ENCODE measurements at regions not wholly inside any gene's neighbourhood (a gene's known extent, or its start where the extent isn't known, plus 50 kb on each side); places are given as distances from the start of the nearest gene placed in this dataset.

DNA sequence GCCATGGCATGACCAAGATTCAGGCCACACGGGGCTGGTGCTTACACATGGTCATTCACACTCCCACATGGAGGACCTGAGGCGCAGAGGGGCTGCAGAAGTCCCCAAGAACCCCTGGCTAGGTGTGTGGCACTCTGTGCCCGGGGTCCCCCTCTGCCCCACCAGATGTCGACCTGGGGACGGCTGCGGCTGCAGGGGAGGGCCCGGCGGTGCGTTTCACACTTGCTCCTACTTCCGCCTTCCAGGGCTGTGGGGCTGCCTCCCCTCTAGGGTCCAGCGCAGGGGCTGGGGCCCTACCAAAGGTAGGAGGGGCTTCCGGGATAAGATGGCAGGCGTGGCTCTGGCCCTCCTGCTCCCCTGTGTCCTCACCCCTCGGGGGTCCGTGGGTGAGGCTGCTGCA is 81.1 kb upstream of the SLCO4A1 start:
- Histone ChIP-seq H3K4me1 (ENCODE audit: control insufficient read depth, low read length) (peaks cover 8% of the 10 kb centered on the region), H3K27ac (ENCODE audit: low read depth, low read length) (no peak overlapping the region), H3K36me3 (ENCODE audit: control insufficient read depth, low read length) (no peaks in the 10 kb centered on the region), H3K4me2 (ENCODE audit: low read length) (peak overlapping the region; percentile 40), H3K9me2 (replicated peaks; ENCODE audit: control insufficient read depth, low read length) (no peaks in the 10 kb centered on the region), H3K4me3 (ENCODE audit: low read length) (no peak overlapping the region), H3F3A (ENCODE audit: control insufficient read depth, insufficient read depth) (no peaks in the 10 kb centered on the region; the same call in 1 of the 2 replicates), H3K27me3 (ENCODE audit: control insufficient read depth, low read length) (peaks cover 6% of the 10 kb centered on the region; the same call in 1 of the 2 replicates), H3K9me3 (ENCODE audit: control insufficient read depth, insufficient read depth, low read length) (no peaks in the 10 kb centered on the region), H4K20me1 (ENCODE audit: control insufficient read depth, insufficient read depth, low read depth, low read length) (no peaks in the 10 kb centered on the region), H3K79me2 (ENCODE audit: control insufficient read depth, low read length) (no peaks in the 10 kb centered on the region)
- TF ChIP-seq EZH2phosphoT487 (IDR thresholded peaks at IDR 0.05; ENCODE audit: borderline replicate concordance, low read length) = no peak
- TF ChIP-seq, protein P1, sequence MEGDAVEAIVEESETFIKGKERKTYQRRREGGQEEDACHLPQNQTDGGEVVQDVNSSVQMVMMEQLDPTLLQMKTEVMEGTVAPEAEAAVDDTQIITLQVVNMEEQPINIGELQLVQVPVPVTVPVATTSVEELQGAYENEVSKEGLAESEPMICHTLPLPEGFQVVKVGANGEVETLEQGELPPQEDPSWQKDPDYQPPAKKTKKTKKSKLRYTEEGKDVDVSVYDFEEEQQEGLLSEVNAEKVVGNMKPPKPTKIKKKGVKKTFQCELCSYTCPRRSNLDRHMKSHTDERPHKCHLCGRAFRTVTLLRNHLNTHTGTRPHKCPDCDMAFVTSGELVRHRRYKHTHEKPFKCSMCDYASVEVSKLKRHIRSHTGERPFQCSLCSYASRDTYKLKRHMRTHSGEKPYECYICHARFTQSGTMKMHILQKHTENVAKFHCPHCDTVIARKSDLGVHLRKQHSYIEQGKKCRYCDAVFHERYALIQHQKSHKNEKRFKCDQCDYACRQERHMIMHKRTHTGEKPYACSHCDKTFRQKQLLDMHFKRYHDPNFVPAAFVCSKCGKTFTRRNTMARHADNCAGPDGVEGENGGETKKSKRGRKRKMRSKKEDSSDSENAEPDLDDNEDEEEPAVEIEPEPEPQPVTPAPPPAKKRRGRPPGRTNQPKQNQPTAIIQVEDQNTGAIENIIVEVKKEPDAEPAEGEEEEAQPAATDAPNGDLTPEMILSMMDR (IDR thresholded peaks at IDR 0.05; ENCODE audit: low read depth, low read length, poor library complexity, severe bottlenecking) = no peak

DNA sequence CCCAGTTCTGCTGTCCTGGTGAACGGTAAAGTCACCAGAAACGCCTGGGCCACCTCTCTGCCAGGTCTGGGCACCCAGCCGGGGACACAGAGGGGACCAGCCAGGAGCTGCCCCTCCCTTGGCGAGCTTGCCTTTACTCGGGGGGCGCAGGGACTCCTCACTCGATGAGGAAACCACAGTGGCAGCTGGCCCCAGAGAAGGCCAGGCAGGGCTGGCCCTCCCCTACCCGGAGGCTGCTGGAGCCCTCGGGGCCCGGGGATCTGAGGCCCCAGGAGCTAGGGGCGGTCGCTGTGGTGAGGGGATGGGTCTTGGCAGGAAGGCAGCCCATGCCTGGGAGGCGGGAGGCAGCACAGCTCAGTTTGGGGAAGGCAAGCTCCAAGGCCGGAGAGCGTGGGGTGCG is 80.4 kb upstream of the SLCO4A1 start:
- Histone ChIP-seq H3K9me2 (replicated peaks; ENCODE audit: control insufficient read depth, low read length) (no peaks in the 10 kb centered on the region), H3K4me2 (ENCODE audit: low read length) (no peak overlapping the region), H3K36me3 (ENCODE audit: control insufficient read depth, low read length) (no peaks in the 10 kb centered on the region), H3K79me2 (ENCODE audit: control insufficient read depth, low read length) (no peaks in the 10 kb centered on the region), H4K20me1 (ENCODE audit: control insufficient read depth, insufficient read depth, low read depth, low read length) (no peaks in the 10 kb centered on the region; the same call in 1 of the 2 replicates), H3K4me1 (ENCODE audit: control insufficient read depth, low read length) (peaks cover 8% of the 10 kb centered on the region), H3K9me3 (ENCODE audit: control insufficient read depth, insufficient read depth, low read length) (no peaks in the 10 kb centered on the region), H3K4me3 (ENCODE audit: low read length) (no peak overlapping the region), H3F3A (ENCODE audit: control insufficient read depth, insufficient read depth) (no peaks in the 10 kb centered on the region; the same call in 1 of the 2 replicates), H3K27me3 (ENCODE audit: control insufficient read depth, low read length) (peaks cover 2% of the 10 kb centered on the region; the same call in 1 of the 2 replicates), H3K27ac (ENCODE audit: low read depth, low read length) (no peak overlapping the region)
- TF ChIP-seq, protein P1 (IDR thresholded peaks at IDR 0.05; ENCODE audit: low read depth, low read length, poor library complexity, severe bottlenecking) = no peak
- no peak for TF ChIP-seq EZH2phosphoT487 (IDR thresholded peaks at IDR 0.05; ENCODE audit: borderline replicate concordance, low read length)

- Histone ChIP-seq H4K20me1 (ENCODE audit: control insufficient read depth, insufficient read depth, low read depth, low read length) (no peaks in the 10 kb centered on the region; the same call in 1 of the 2 replicates), H3F3A (ENCODE audit: control insufficient read depth, insufficient read depth) (no peaks in the 10 kb centered on the region; the same call in 1 of the 2 replicates), H3K9me3 (ENCODE audit: control insufficient read depth, insufficient read depth, low read length) (no peaks in the 10 kb centered on the region), H3K9me2 (replicated peaks; ENCODE audit: control insufficient read depth, low read length) (no peaks in the 10 kb centered on the region), H3K4me1 (ENCODE audit: control insufficient read depth, low read length) (peaks cover 8% of the 10 kb centered on the region), H3K27ac (ENCODE audit: low read depth, low read length) (no peak overlapping the region), H3K79me2 (ENCODE audit: control insufficient read depth, low read length) (no peaks in the 10 kb centered on the region), H3K27me3 (ENCODE audit: control insufficient read depth, low read length) (peaks cover 2% of the 10 kb centered on the region; the same call in 1 of the 2 replicates), H3K36me3 (ENCODE audit: control insufficient read depth, low read length) (no peaks in the 10 kb centered on the region), H3K4me3 (ENCODE audit: low read length) (no peak overlapping the region), H3K4me2 (ENCODE audit: low read length) (no peak overlapping the region)
- no peak for TF ChIP-seq EZH2phosphoT487 (IDR thresholded peaks at IDR 0.05; ENCODE audit: borderline replicate concordance, low read length)
- TF ChIP-seq, protein P1 (IDR thresholded peaks at IDR 0.05; ENCODE audit: low read depth, low read length, poor library complexity, severe bottlenecking) = no peak
Observed at GRCh38 chr20:62562831-62563230, 79.5 kb upstream of the SLCO4A1 start.
